Stimulated activated CD4-positive, alpha-beta T cell treated with anti-CD3 and anti-CD28 coated beads, Interleukin-15, amount 100 ng/mL, for 48 hours (primary cell): ENCODE measurements at regions not wholly inside any gene's neighbourhood (a gene's known extent, or its start where the extent isn't known, plus 50 kb on each side); places are given as distances from the start of the nearest gene placed in this dataset.

Source experiments
- DNase-seq, 2 donors: peaks; one replicate each; pipeline ENCODE4 v3.0.0-alpha.2; 2020; ENCODE audit warnings: low read depth in 2 of 2

- DNase-seq: no peak
These were observed 485.7 kb downstream of the NUF2 start for GRCh38 chr1:163807331-163808049.

- no peak for DNase-seq
These were observed 491.5 kb downstream of the NUF2 start for GRCh38 chr1:163813251-163813650.

GRCh38 chr1:163820226-163820625, 498.5 kb downstream of the NUF2 start:
- DNase-seq: no peak

- DNase-seq: no peak
These were observed 499.0 kb downstream of the NUF2 start for GRCh38 chr1:163820766-163821165.

- no peak for DNase-seq
These were observed 499.9 kb downstream of the NUF2 start for GRCh38 chr1:163821679-163822078.

GRCh38 chr1:163823017-163823416, 501.3 kb downstream of the NUF2 start:
- DNase-seq: no peak

GRCh38 chr1:163824006-163824405, 502.3 kb downstream of the NUF2 start:
- DNase-seq: no peak

GRCh38 chr1:163824490-163824889, 502.7 kb downstream of the NUF2 start:
- no peak for DNase-seq

- no peak for DNase-seq
These were observed 504.7 kb downstream of the NUF2 start for GRCh38 chr1:163826500-163826899.

- DNase-seq: no peak
These were observed 513.0 kb downstream of the NUF2 start for GRCh38 chr1:163834778-163835177.

- DNase-seq: no peak
These were observed 514.7 kb downstream of the NUF2 start for GRCh38 chr1:163836481-163836880.

GRCh38 chr1:163837206-163837605, 515.5 kb downstream of the NUF2 start:
- no peak for DNase-seq

- no peak for DNase-seq
These were observed 520.8 kb downstream of the NUF2 start for GRCh38 chr1:163842571-163842970.

GRCh38 chr1:163844459-163844858, 522.7 kb downstream of the NUF2 start:
- no peak for DNase-seq

GRCh38 chr1:163845279-163845678, 523.5 kb downstream of the NUF2 start:
- DNase-seq: no peak

- no peak for DNase-seq
These were observed 542.0 kb downstream of the NUF2 start for GRCh38 chr1:163863731-163864130.

GRCh38 chr1:163864207-163864606, 542.5 kb downstream of the NUF2 start:
- DNase-seq: no peak

- no peak for DNase-seq
These were observed 544.8 kb downstream of the NUF2 start for GRCh38 chr1:163866564-163866963.

- DNase-seq: no peak
These were observed 548.9 kb downstream of the NUF2 start for GRCh38 chr1:163870666-163871065.

GRCh38 chr1:163872067-163872466, 550.3 kb downstream of the NUF2 start:
- DNase-seq: no peak

GRCh38 chr1:163874070-163874469, 552.3 kb downstream of the NUF2 start:
- DNase-seq: no peak

GRCh38 chr1:163875200-163875926, 553.6 kb downstream of the NUF2 start:
- DNase-seq: no peak

GRCh38 chr1:163875927-163876320, 554.2 kb downstream of the NUF2 start:
- DNase-seq: no peak
